ENCODE measurements at regions not wholly inside any gene's neighbourhood (a gene's known extent, or its start where the extent isn't known, plus 50 kb on each side); places are given as distances from the start of the nearest gene placed in this dataset.

- DNase-seq (ENCODE audit: low spot score, unreplicated experiment): no peak
- no peaks in the 10 kb centered on the region for H3K27me3 Mint-ChIP-seq
- TF ChIP-seq, protein P1, sequence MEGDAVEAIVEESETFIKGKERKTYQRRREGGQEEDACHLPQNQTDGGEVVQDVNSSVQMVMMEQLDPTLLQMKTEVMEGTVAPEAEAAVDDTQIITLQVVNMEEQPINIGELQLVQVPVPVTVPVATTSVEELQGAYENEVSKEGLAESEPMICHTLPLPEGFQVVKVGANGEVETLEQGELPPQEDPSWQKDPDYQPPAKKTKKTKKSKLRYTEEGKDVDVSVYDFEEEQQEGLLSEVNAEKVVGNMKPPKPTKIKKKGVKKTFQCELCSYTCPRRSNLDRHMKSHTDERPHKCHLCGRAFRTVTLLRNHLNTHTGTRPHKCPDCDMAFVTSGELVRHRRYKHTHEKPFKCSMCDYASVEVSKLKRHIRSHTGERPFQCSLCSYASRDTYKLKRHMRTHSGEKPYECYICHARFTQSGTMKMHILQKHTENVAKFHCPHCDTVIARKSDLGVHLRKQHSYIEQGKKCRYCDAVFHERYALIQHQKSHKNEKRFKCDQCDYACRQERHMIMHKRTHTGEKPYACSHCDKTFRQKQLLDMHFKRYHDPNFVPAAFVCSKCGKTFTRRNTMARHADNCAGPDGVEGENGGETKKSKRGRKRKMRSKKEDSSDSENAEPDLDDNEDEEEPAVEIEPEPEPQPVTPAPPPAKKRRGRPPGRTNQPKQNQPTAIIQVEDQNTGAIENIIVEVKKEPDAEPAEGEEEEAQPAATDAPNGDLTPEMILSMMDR (IDR thresholded peaks at IDR 0.05; ENCODE audit: unreplicated experiment): no peak
- no peak overlapping the region for H3K4me3 Mint-ChIP-seq (ENCODE audit: low read depth)
- no peaks in the 10 kb centered on the region for H3K9me3 Mint-ChIP-seq (ENCODE audit: low read depth)
- H3K36me3 Mint-ChIP-seq (ENCODE audit: insufficient read depth): no peaks in the 10 kb centered on the region
- no peak overlapping the region for H3K27ac Mint-ChIP-seq
- H3K4me1 Mint-ChIP-seq (ENCODE audit: low read depth): peaks cover 3% of the 10 kb centered on the region
Measured at GRCh38 chr10:94216201-94216600, 146.5 kb downstream of the NOC3L start.

DNA sequence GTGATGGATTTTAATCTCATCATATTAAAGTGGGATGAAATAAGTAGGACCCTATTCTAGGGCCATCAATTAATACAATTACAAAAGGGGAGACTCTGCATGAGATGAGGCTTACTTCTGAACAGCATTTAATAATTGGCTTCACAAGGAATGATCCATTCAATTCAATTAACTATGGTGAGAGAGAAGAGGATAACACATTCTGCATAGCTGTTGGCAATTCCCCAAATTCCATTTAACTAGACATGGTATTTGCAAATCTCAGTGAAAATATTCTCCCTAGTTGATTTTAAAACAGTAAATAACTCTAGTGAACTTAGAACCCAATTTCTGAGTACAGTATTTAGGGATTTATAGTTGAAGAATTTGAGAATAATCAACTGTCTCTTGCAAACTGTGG lies 145.3 kb downstream of the NOC3L start:
- TF ChIP-seq, protein P1 (IDR thresholded peaks at IDR 0.05; ENCODE audit: unreplicated experiment): no peak

DNA sequence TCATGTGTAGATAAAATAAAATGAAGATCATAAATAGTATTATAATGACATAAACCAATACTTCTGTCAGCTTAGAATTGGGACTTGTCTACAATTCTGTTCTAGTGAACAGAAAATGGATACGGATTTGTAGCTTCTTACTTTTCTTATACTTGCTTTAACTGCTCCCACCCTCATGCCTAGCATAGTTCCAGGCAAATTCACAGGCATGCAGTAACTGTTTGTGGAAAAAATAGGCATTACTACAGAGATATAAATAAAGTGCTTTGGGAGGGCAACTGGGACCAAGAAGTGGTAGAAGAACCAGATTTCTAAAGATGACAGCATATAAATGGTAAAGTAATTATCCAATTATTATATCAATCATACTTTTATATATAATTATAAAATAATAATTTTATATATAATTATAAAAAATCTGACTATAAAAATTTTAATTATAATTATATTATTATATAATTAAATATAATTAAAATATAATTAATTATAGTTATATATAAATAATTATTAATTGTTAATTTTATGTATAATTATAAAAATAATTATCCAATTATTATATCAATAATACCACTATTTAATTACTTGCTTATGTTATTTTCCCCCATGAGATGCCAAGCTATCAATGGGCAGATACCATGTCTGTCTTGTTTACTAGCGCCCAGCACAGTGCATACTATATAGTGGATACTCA lies 144.1 kb downstream of the NOC3L start:
- H3K36me3 Mint-ChIP-seq (ENCODE audit: insufficient read depth): no peaks in the 10 kb centered on the region
- H3K27me3 Mint-ChIP-seq: no peaks in the 10 kb centered on the region
- H3K27ac Mint-ChIP-seq: no peak overlapping the region
- TF ChIP-seq, protein P1 (IDR thresholded peaks at IDR 0.05; ENCODE audit: unreplicated experiment): no peak
- H3K4me3 Mint-ChIP-seq (ENCODE audit: low read depth): no peak overlapping the region
- no peak for DNase-seq (ENCODE audit: low spot score, unreplicated experiment)
- H3K4me1 Mint-ChIP-seq (ENCODE audit: low read depth): peaks cover 4% of the 10 kb centered on the region
- H3K9me3 Mint-ChIP-seq (ENCODE audit: low read depth): no peaks in the 10 kb centered on the region

More for the DNA sequence above, 145.3 kb downstream of the NOC3L start:
- H3K27ac Mint-ChIP-seq: no peak overlapping the region
- no peak overlapping the region for H3K4me3 Mint-ChIP-seq (ENCODE audit: low read depth)
- H3K36me3 Mint-ChIP-seq (ENCODE audit: insufficient read depth): no peaks in the 10 kb centered on the region
- H3K27me3 Mint-ChIP-seq: no peaks in the 10 kb centered on the region
- H3K4me1 Mint-ChIP-seq (ENCODE audit: low read depth): peaks cover 4% of the 10 kb centered on the region
- H3K9me3 Mint-ChIP-seq (ENCODE audit: low read depth): no peaks in the 10 kb centered on the region
- DNase-seq (ENCODE audit: low spot score, unreplicated experiment): no peak

GRCh38 chr10:94219829-94220228 lies 142.9 kb downstream of the NOC3L start:
- Mint-ChIP-seq H3K36me3 (ENCODE audit: insufficient read depth) (no peaks in the 10 kb centered on the region), H3K4me1 (ENCODE audit: low read depth) (peaks cover 4% of the 10 kb centered on the region), H3K27me3 (no peaks in the 10 kb centered on the region), H3K27ac (no peak overlapping the region), H3K4me3 (ENCODE audit: low read depth) (no peak overlapping the region), H3K9me3 (ENCODE audit: low read depth) (no peaks in the 10 kb centered on the region)
- no peak for DNase-seq (ENCODE audit: low spot score, unreplicated experiment)
- TF ChIP-seq, protein P1 (IDR thresholded peaks at IDR 0.05; ENCODE audit: unreplicated experiment): no peak

DNA sequence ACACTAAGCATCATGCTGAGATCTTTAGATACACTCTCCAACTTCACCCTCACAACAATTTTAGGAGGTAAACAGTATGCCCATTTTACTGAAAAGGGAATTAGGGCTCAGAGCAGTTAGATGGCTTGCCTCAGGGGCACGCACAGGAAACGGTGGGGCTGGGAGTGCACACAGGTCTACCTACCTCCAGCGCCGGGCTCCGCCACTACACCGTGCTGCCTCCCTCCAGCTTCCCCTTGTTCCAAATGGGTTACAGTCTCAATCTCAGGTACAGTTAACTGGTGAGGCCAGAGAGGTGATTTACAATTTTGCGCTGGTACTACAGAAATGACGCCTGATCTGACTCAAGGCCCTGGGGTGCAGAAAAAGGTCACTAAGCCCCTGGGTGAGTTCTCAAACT lies 142.0 kb downstream of the NOC3L start:
- no peaks in the 10 kb centered on the region for H3K36me3 Mint-ChIP-seq (ENCODE audit: insufficient read depth)
- H3K4me3 Mint-ChIP-seq (ENCODE audit: low read depth): no peak overlapping the region
- peaks cover 4% of the 10 kb centered on the region for H3K4me1 Mint-ChIP-seq (ENCODE audit: low read depth)
- TF ChIP-seq, protein P1 (IDR thresholded peaks at IDR 0.05; ENCODE audit: unreplicated experiment): no peak
- no peaks in the 10 kb centered on the region for H3K27me3 Mint-ChIP-seq
- no peaks in the 10 kb centered on the region for H3K9me3 Mint-ChIP-seq (ENCODE audit: low read depth)
- no peak for DNase-seq (ENCODE audit: low spot score, unreplicated experiment)
- H3K27ac Mint-ChIP-seq: no peak overlapping the region
